GM23338 (cell line): ENCODE measurements at regions not wholly inside any gene's neighbourhood (a gene's known extent, or its start where the extent isn't known, plus 50 kb on each side); places are given as distances from the start of the nearest gene placed in this dataset.

Source experiments
- ATAC-seq: fragments of 200-7000 bp; cut with Tn5 transposase; 3 replicates; pipeline ENCODE4 v1.9.1; 2020
- DNase-seq: peaks from one replicate; pipeline ENCODE4 v3.0.0-alpha.2; 2015; ENCODE audit warnings: low spot score
- H2AFZ ChIP-seq: fragments of 200-600 bp; sonication (generic); 2 replicates; pipeline ENCODE4 v1.8.0; 2016; ENCODE audit warnings: antibody characterized with exemption, mild to moderate bottlenecking, moderate library complexity
- H3F3A ChIP-seq: fragments of 200-600 bp; sonication (generic); replicated peaks from 2 replicates; pipeline ENCODE4 v1.8.0; 2017; ENCODE audit warnings: antibody characterized with exemption, mixed run types, low read depth
- H3K27ac ChIP-seq: fragments of 200-600 bp; sonication (generic); 2 replicates; pipeline ENCODE4 v1.6.1; 2016; ENCODE audit warnings: low read depth
- H3K27me3 ChIP-seq: fragments of 200-600 bp; sonication (generic); 2 replicates; pipeline ENCODE4 v1.8.0; 2016; ENCODE audit warnings: mild to moderate bottlenecking, mixed run types, moderate library complexity; ENCODE audit not compliant: insufficient read depth
- H3K36me3 ChIP-seq: fragments of 200-600 bp; sonication (generic); 2 replicates; pipeline ENCODE4 v1.8.0; 2016; ENCODE audit warnings: mild to moderate bottlenecking; ENCODE audit not compliant: insufficient read depth
- H3K4me1 ChIP-seq: fragments of 200-600 bp; sonication (generic); 2 replicates; pipeline ENCODE4 v1.8.0; 2016; ENCODE audit warnings: mild to moderate bottlenecking, moderate library complexity; ENCODE audit not compliant: insufficient read depth
- H3K4me2 ChIP-seq: fragments of 200-600 bp; sonication (generic); 2 replicates; pipeline ENCODE4 v1.7.1; 2017; ENCODE audit warnings: mixed run types
- H3K4me3 ChIP-seq: fragments of 200-600 bp; sonication (generic); 2 replicates; pipeline ENCODE4 v1.6.1; 2016; ENCODE audit warnings: mixed run types
- H3K79me2 ChIP-seq: fragments of 200-600 bp; sonication (generic); replicated peaks from 2 replicates; pipeline ENCODE4 v1.8.0; 2017; ENCODE audit warnings: mild to moderate bottlenecking; ENCODE audit not compliant: insufficient read depth
- H3K9me2 ChIP-seq: fragments of 200-600 bp; sonication (generic); 2 replicates; pipeline ENCODE4 v1.8.0; 2017; ENCODE audit not compliant: insufficient read depth
- H4K20me1 ChIP-seq: fragments of 200-600 bp; sonication (generic); replicated peaks from 2 replicates; pipeline ENCODE4 v1.8.0; 2017; ENCODE audit warnings: mild to moderate bottlenecking; ENCODE audit not compliant: insufficient read depth
- H3K27ac Mint-ChIP-seq: 2 replicates; pipeline ENCODE4 v1.8.0; 2020; ENCODE audit warnings: inconsistent platforms, mild to moderate bottlenecking, moderate library complexity, mixed read lengths
- H3K27me3 Mint-ChIP-seq: 3 replicates; pipeline ENCODE4 v1.8.0; 2022; ENCODE audit warnings: low read depth, mild to moderate bottlenecking, moderate library complexity, mixed read lengths, inconsistent platforms; ENCODE audit not compliant: insufficient read depth, poor library complexity
- H3K36me3 Mint-ChIP-seq: 3 replicates; pipeline ENCODE4 v1.8.0; 2021; ENCODE audit warnings: low read depth, mild to moderate bottlenecking, inconsistent platforms, moderate library complexity, mixed read lengths
- H3K4me1 Mint-ChIP-seq: 3 replicates; pipeline ENCODE4 v1.8.0; 2020; ENCODE audit warnings: mild to moderate bottlenecking, inconsistent platforms, mixed read lengths
- H3K4me3 Mint-ChIP-seq: 3 replicates; pipeline ENCODE4 v1.8.0; 2021; ENCODE audit warnings: moderate library complexity, mild to moderate bottlenecking, inconsistent platforms, mixed read lengths
- H3K9me3 Mint-ChIP-seq: 3 replicates; pipeline ENCODE4 v1.8.0; 2020; ENCODE audit warnings: moderate library complexity, mild to moderate bottlenecking, inconsistent platforms, mixed read lengths
- CTCF ChIP-seq, 2 experiments: fragments of 200-600 bp in 1 of 2; sonication (generic) in 1 of 2; conservative IDR thresholded peaks; 2 replicates each; pipeline versions ENCODE4 v1.5.1 to v1.6.1; 2016 to 2017; ENCODE audit warnings: antibody characterized with exemption in 2 of 2, low read depth in 2 of 2, mild to moderate bottlenecking in 2 of 2, moderate library complexity in 1 of 2
- EZH2 ChIP-seq: fragments of 200-600 bp; sonication (generic); IDR thresholded peaks from one replicate; pipeline ENCODE4 v1.8.0; 2017; ENCODE audit warnings: antibody characterized with exemption, mild to moderate bottlenecking, low read depth; ENCODE audit not compliant: unreplicated experiment
- EZH2phosphoT487 ChIP-seq: fragments of 200-600 bp; sonication (generic); IDR thresholded peaks from one replicate; pipeline ENCODE4 v1.8.1; 2018; ENCODE audit warnings: antibody characterized with exemption; ENCODE audit not compliant: unreplicated experiment
- JUNB ChIP-seq: IDR thresholded peaks from one replicate; pipeline ENCODE4 v1.6.1; 2016; ENCODE audit warnings: antibody characterized with exemption; ENCODE audit not compliant: unreplicated experiment
- NANOG ChIP-seq: IDR thresholded peaks from 2 replicates; pipeline ENCODE4 v1.6.1; 2016; ENCODE audit warnings: antibody characterized with exemption, borderline replicate concordance
- POLR2AphosphoS5 ChIP-seq: IDR thresholded peaks from 2 replicates; pipeline ENCODE4 v1.6.1; 2016; ENCODE audit warnings: antibody characterized with exemption, low read depth
- STAT1 ChIP-seq: IDR thresholded peaks from one replicate; pipeline ENCODE4 v1.6.1; 2016; ENCODE audit warnings: antibody characterized with exemption; ENCODE audit not compliant: unreplicated experiment
- ZNF114 ChIP-seq: fragments of 250-450 bp; sonication (Bioruptor Pico); IDR thresholded peaks from 2 replicates; pipeline ENCODE4 v1.5.0; 2020; ENCODE audit warnings: mild to moderate bottlenecking, moderate library complexity
- ZNF331 ChIP-seq: fragments of 250-450 bp; sonication (Bioruptor Pico); IDR thresholded peaks from 2 replicates; pipeline ENCODE4 v1.5.0; 2020; ENCODE audit warnings: low read depth, mild to moderate bottlenecking, moderate library complexity
- TF ChIP-seq, protein P1 (sequence below): IDR thresholded peaks from 2 replicates; pipeline ENCODE4 v1.6.1; 2016; ENCODE audit warnings: antibody characterized with exemption
- TF ChIP-seq, protein P2 (sequence below): fragments of 250-450 bp; sonication (Bioruptor Pico); IDR thresholded peaks from 2 replicates; pipeline ENCODE4 v1.5.0; 2020; ENCODE audit warnings: mild to moderate bottlenecking, moderate library complexity

DNA sequence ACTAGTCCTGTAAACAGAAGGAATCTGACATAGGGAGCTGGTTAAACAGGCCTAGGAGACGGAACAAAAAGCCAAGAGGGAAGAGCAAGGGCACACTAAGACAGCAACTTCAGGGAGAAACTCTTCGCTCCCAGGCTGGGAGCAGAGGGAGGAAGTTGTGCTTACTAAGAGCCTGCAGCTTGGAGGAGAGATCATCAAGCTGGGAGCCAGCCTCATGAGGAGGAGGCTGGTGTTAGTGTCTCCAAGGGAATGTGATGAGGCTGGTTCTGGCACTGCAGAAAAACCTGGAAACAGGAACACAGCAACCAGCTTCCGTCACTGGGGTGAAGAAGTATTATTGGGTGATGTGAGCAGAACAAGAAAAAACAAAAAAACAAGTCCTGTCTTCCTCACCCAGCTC lies 1027.3 kb downstream of the UQCRFS1 start:
- H3K79me2 ChIP-seq = no peaks in the 10 kb centered on the region
- H3K27me3 ChIP-seq = no peaks in the 10 kb centered on the region
- H2AFZ ChIP-seq = peak overlapping the region; percentile 80; the same call in 1 of the 2 replicates
- peaks cover 20% of the 10 kb centered on the region for H3K4me1 ChIP-seq
- 0 out of 2 replicates have a peak, but pooled peaks cover 8% of the 10 kb centered on the region for H3K9me2 ChIP-seq
- ATAC-seq (no peak), DNase-seq (no peak)
- Mint-ChIP-seq H3K4me3 (no peak overlapping the region), H3K9me3 (peaks cover 24% of the 10 kb centered on the region), H3K4me1 (peaks cover 16% of the 10 kb centered on the region), H3K27me3 (no peaks in the 10 kb centered on the region), H3K27ac (peak overlapping the region; percentile 47; the same call in 1 of the 2 replicates), H3K36me3 (peaks cover 10% of the 10 kb centered on the region; the same call in 2 of the 3 replicates)
- H3K4me3 ChIP-seq = no peak overlapping the region
- peaks cover 5% of the 10 kb centered on the region; the same call in 1 of the 2 replicates for H3K36me3 ChIP-seq
- no peaks in the 10 kb centered on the region for H4K20me1 ChIP-seq
- H3K27ac ChIP-seq = no peak overlapping the region
- TF ChIP-seq ZNF114 (CRISPR knock-in tag) = no peak
- no peaks in the 10 kb centered on the region for H3F3A ChIP-seq
- H3K4me2 ChIP-seq = no peak overlapping the region

DNA sequence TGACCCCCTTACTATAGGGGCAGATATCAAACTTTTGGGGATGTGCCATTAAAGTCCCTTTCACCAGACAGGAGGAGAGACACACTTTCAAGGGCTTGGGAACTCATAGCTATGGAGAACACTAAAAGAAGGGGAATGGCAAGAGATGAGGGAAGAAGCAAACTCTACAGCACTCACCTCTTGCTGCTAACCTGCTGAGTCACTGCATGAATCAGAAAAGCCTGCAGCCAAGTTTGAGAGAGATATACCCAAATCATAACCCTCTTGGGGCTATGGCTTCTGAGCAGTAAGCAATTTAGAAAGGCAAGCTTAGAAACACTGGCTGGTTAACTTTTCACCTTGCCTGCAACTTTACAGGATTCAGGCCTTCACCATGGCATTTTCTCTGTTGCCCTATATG lies 1028.0 kb downstream of the UQCRFS1 start:
- Histone ChIP-seq H3K9me2 (0 out of 2 replicates have a peak, but pooled peaks cover 8% of the 10 kb centered on the region), H4K20me1 (no peaks in the 10 kb centered on the region), H3K79me2 (no peaks in the 10 kb centered on the region), H3K27me3 (no peaks in the 10 kb centered on the region), H3F3A (no peaks in the 10 kb centered on the region), H3K27ac (no peak overlapping the region), H3K36me3 (peaks cover 5% of the 10 kb centered on the region; the same call in 1 of the 2 replicates), H3K4me1 (peaks cover 20% of the 10 kb centered on the region), H3K4me2 (no peak overlapping the region), H3K4me3 (no peak overlapping the region), H2AFZ (peak overlapping the region; percentile 80)
- ATAC-seq (no peak), DNase-seq (no peak)
- peak overlapping the region; percentile 60; the same call in 1 of the 2 replicates for H3K27ac Mint-ChIP-seq
- H3K27me3 Mint-ChIP-seq = no peaks in the 10 kb centered on the region
- no peak overlapping the region for H3K4me3 Mint-ChIP-seq
- peaks cover 24% of the 10 kb centered on the region for H3K9me3 Mint-ChIP-seq
- H3K4me1 Mint-ChIP-seq = peaks cover 16% of the 10 kb centered on the region
- H3K36me3 Mint-ChIP-seq = peaks cover 10% of the 10 kb centered on the region; the same call in 2 of the 3 replicates
- TF ChIP-seq CTCF (conservative IDR thresholded peaks at IDR 0.05; ENCODE audit: low read depth in 2 of 2) = no peak
- TF ChIP-seq, protein P1, sequence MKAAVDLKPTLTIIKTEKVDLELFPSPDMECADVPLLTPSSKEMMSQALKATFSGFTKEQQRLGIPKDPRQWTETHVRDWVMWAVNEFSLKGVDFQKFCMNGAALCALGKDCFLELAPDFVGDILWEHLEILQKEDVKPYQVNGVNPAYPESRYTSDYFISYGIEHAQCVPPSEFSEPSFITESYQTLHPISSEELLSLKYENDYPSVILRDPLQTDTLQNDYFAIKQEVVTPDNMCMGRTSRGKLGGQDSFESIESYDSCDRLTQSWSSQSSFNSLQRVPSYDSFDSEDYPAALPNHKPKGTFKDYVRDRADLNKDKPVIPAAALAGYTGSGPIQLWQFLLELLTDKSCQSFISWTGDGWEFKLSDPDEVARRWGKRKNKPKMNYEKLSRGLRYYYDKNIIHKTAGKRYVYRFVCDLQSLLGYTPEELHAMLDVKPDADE = no peak
- TF ChIP-seq EZH2 = no peak
- TF ChIP-seq, protein P2, sequence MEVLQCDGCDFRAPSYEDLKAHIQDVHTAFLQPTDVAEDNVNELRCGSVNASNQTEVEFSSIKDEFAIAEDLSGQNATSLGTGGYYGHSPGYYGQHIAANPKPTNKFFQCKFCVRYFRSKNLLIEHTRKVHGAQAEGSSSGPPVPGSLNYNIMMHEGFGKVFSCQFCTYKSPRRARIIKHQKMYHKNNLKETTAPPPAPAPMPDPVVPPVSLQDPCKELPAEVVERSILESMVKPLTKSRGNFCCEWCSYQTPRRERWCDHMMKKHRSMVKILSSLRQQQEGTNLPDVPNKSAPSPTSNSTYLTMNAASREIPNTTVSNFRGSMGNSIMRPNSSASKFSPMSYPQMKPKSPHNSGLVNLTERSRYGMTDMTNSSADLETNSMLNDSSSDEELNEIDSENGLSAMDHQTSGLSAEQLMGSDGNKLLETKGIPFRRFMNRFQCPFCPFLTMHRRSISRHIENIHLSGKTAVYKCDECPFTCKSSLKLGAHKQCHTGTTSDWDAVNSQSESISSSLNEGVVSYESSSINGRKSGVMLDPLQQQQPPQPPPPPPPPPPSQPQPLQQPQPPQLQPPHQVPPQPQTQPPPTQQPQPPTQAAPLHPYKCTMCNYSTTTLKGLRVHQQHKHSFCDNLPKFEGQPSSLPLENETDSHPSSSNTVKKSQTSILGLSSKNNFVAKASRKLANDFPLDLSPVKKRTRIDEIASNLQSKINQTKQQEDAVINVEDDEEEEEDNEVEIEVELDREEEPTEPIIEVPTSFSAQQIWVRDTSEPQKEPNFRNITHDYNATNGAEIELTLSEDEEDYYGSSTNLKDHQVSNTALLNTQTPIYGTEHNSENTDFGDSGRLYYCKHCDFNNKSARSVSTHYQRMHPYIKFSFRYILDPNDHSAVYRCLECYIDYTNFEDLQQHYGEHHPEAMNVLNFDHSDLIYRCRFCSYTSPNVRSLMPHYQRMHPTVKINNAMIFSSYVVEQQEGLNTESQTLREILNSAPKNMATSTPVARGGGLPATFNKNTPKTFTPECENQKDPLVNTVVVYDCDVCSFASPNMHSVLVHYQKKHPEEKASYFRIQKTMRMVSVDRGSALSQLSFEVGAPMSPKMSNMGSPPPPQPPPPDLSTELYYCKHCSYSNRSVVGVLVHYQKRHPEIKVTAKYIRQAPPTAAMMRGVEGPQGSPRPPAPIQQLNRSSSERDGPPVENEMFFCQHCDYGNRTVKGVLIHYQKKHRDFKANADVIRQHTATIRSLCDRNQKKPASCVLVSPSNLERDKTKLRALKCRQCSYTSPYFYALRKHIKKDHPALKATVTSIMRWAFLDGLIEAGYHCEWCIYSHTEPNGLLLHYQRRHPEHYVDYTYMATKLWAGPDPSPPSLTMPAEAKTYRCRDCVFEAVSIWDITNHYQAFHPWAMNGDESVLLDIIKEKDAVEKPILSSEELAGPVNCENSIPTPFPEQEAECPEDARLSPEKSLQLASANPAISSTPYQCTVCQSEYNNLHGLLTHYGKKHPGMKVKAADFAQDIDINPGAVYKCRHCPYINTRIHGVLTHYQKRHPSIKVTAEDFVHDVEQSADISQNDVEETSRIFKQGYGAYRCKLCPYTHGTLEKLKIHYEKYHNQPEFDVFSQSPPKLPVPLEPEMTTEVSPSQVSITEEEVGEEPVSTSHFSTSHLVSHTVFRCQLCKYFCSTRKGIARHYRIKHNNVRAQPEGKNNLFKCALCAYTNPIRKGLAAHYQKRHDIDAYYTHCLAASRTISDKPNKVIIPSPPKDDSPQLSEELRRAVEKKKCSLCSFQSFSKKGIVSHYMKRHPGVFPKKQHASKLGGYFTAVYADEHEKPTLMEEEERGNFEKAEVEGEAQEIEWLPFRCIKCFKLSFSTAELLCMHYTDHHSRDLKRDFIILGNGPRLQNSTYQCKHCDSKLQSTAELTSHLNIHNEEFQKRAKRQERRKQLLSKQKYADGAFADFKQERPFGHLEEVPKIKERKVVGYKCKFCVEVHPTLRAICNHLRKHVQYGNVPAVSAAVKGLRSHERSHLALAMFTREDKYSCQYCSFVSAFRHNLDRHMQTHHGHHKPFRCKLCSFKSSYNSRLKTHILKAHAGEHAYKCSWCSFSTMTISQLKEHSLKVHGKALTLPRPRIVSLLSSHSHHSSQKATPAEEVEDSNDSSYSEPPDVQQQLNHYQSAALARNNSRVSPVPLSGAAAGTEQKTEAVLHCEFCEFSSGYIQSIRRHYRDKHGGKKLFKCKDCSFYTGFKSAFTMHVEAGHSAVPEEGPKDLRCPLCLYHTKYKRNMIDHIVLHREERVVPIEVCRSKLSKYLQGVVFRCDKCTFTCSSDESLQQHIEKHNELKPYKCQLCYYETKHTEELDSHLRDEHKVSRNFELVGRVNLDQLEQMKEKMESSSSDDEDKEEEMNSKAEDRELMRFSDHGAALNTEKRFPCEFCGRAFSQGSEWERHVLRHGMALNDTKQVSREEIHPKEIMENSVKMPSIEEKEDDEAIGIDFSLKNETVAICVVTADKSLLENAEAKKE (CRISPR knock-in tag) = no peak
- no peak for TF ChIP-seq JUNB
- no peak for TF ChIP-seq ZNF114 (CRISPR knock-in tag)
- no peak for TF ChIP-seq POLR2AphosphoS5
- no peak for TF ChIP-seq NANOG
- no peak for TF ChIP-seq EZH2phosphoT487
- TF ChIP-seq STAT1 = no peak
- no peak for TF ChIP-seq ZNF331 (CRISPR knock-in tag)
